IMR-90 (cell line): ENCODE measurements at regions not wholly inside any gene's neighbourhood (a gene's known extent, or its start where the extent isn't known, plus 50 kb on each side); places are given as distances from the start of the nearest gene placed in this dataset.

Experiments used
- ATAC-seq: fragments of 200-7000 bp; cut with Tn5 transposase; 2 replicates; pipeline ENCODE4 v1.9.1; 2020; ENCODE audit warnings: low read depth, mild to moderate bottlenecking, moderate library complexity
- BruUV-seq: library from RNA; stranded (reverse); fragments of 400-500 nt; replicated peaks from 2 replicates; lab custom pipeline; 2021; lab: Mats Ljungman, UMichigan
- CTCF ChIA-PET: fragments of 300-600 bp; formaldehyde crosslinking; extraction: SDS; loops from one replicate; lab custom pipeline; 2021; ENCODE audit warnings: antibody characterized with exemption; lab: Yijun Ruan, JAX
- POLR2A ChIA-PET: fragments of 300-600 bp; sonication (Branson Sonifier 250); formaldehyde crosslinking; loops from one replicate; lab custom pipeline; 2022; ENCODE audit warnings: antibody characterized with exemption; ENCODE audit not compliant: unreplicated experiment; lab: Charles Lee
- DNase-seq: peaks from one replicate; pipeline ENCODE4 v3.0.0; 2013
- H2AFZ ChIP-seq: replicated peaks from 2 replicates; pipeline ENCODE3; 2013; ENCODE audit warnings: low read length, mild to moderate bottlenecking; ENCODE audit not compliant: poor library complexity
- H2AK5ac ChIP-seq: 2 replicates; pipeline ENCODE4 v1.6.1; 2013; ENCODE audit warnings: low read depth, low read length, inconsistent platforms
- H2AK9ac ChIP-seq: replicated peaks from 2 replicates; pipeline ENCODE3; 2013; ENCODE audit warnings: mild to moderate bottlenecking, low read depth, low read length, moderate library complexity; ENCODE audit not compliant: poor library complexity
- H2BK120ac ChIP-seq: 2 replicates; pipeline ENCODE4 v1.6.1; 2013; ENCODE audit warnings: low read depth, low read length, inconsistent platforms
- H2BK15ac ChIP-seq: 3 replicates; pipeline ENCODE4 v1.6.1; 2013; ENCODE audit warnings: low read depth, low read length, inconsistent platforms
- H2BK20ac ChIP-seq: 2 replicates; pipeline ENCODE4 v1.6.1; 2013; ENCODE audit warnings: low read depth, mild to moderate bottlenecking, inconsistent platforms, low read length, moderate library complexity
- H2BK5ac ChIP-seq: 2 replicates; pipeline ENCODE4 v1.6.1; 2013; ENCODE audit warnings: mild to moderate bottlenecking, low read depth, low read length, inconsistent platforms; ENCODE audit not compliant: poor library complexity, severe bottlenecking
- H3K14ac ChIP-seq: replicated peaks from 2 replicates; pipeline ENCODE4 v1.6.1; 2013; ENCODE audit warnings: low read depth, low read length, inconsistent platforms
- H3K18ac ChIP-seq: 2 replicates; pipeline ENCODE4 v1.6.1; 2013; ENCODE audit warnings: low read depth, low read length, control low read depth
- H3K23ac ChIP-seq: 2 replicates; pipeline ENCODE4 v1.6.1; 2013; ENCODE audit warnings: low read depth, low read length, inconsistent platforms
- H3K27ac ChIP-seq: 2 replicates; pipeline ENCODE4 v1.5.1; 2013; ENCODE audit warnings: mild to moderate bottlenecking, control low read depth, low read length; ENCODE audit not compliant: insufficient read depth
- H3K27me3 ChIP-seq: 2 replicates; pipeline ENCODE4 v1.6.1; 2013; ENCODE audit warnings: low read length; ENCODE audit not compliant: control insufficient read depth, insufficient read depth
- H3K36me3 ChIP-seq: 2 replicates; pipeline ENCODE4 v1.6.1; 2013; ENCODE audit warnings: low read length, mixed read lengths; ENCODE audit not compliant: control insufficient read depth, insufficient read depth
- H3K4ac ChIP-seq: 2 replicates; pipeline ENCODE4 v1.6.1; 2013; ENCODE audit warnings: low read depth, low read length, inconsistent platforms
- H3K4me1 ChIP-seq: 2 replicates; pipeline ENCODE4 v1.6.1; 2013; ENCODE audit warnings: low read length, mixed read lengths; ENCODE audit not compliant: control insufficient read depth, insufficient read depth
- H3K4me2 ChIP-seq: 2 replicates; pipeline ENCODE4 v1.6.1; 2013; ENCODE audit warnings: low read depth, mild to moderate bottlenecking, control low read depth, low read length, moderate library complexity
- H3K4me3 ChIP-seq: 2 replicates; pipeline ENCODE4 v1.5.1; 2013; ENCODE audit warnings: low read depth, mild to moderate bottlenecking, control low read depth, low read length, moderate library complexity; ENCODE audit not compliant: insufficient read depth
- H3K56ac ChIP-seq: 2 replicates; pipeline ENCODE4 v1.6.1; 2013; ENCODE audit warnings: low read length, inconsistent platforms; ENCODE audit not compliant: insufficient read depth; ENCODE audit errors: extremely low read depth
- H3K79me1 ChIP-seq, 2 experiments: 2 replicates each; pipeline ENCODE4 v1.6.1; 2013; ENCODE audit warnings: low read length in 2 of 2, inconsistent platforms in 1 of 2, low read depth in 1 of 2
- H3K9ac ChIP-seq: 2 replicates; pipeline ENCODE4 v1.6.1; 2013; ENCODE audit warnings: low read depth, low read length, control low read depth
- H3K9me1 ChIP-seq: 2 replicates; pipeline ENCODE4 v1.6.1; 2013; ENCODE audit warnings: low read length, inconsistent platforms; ENCODE audit not compliant: insufficient read depth
- H3K9me3 ChIP-seq: 2 replicates; pipeline ENCODE4 v1.6.1; 2013; ENCODE audit warnings: low read length; ENCODE audit not compliant: control insufficient read depth, insufficient read depth
- H4K20me1 ChIP-seq: 2 replicates; pipeline ENCODE4 v1.6.1; 2013; ENCODE audit warnings: low read length, inconsistent platforms; ENCODE audit not compliant: insufficient read depth
- H4K5ac ChIP-seq: 2 replicates; pipeline ENCODE4 v1.6.1; 2013; ENCODE audit warnings: mild to moderate bottlenecking, low read depth, low read length, control low read depth
- H4K8ac ChIP-seq, 2 experiments: 2 replicates each; pipeline ENCODE4 v1.6.1; 2013; ENCODE audit warnings: low read depth in 2 of 2, low read length in 2 of 2, control low read depth in 1 of 2, inconsistent platforms in 1 of 2
- H4K91ac ChIP-seq: 2 replicates; pipeline ENCODE4 v1.6.1; 2013; ENCODE audit warnings: low read depth, low read length, inconsistent platforms; ENCODE audit not compliant: insufficient read depth
- CHD1 ChIP-seq: IDR thresholded peaks from 2 replicates; pipeline ENCODE4 v1.6.1; 2012; ENCODE audit warnings: low read depth, low read length, improper control_type of control experiment
- MAZ ChIP-seq: IDR thresholded peaks from 2 replicates; pipeline ENCODE4 v1.6.1; 2012; ENCODE audit warnings: low read depth, mild to moderate bottlenecking, low read length, improper control_type of control experiment, moderate library complexity, borderline replicate concordance
- RAD21 ChIP-seq: IDR thresholded peaks from 2 replicates; pipeline ENCODE4 v1.6.1; 2012; ENCODE audit warnings: low read length, improper control_type of control experiment
- WGBS, 2 experiments: methylation state at CpG; one replicate each; pipeline versions ENCODE4 v1.1.5 to v1.1.7; 2013; ENCODE audit warnings: missing lambda C conversion rate in 2 of 2; ENCODE audit not compliant: insufficient read length in 1 of 2; ENCODE audit errors: extremely low coverage in 2 of 2; 5-methylcytosine and 5-hydroxymethylcytosine counted together
- dilution Hi-C: fragments of 300-500 bp; cut with HindIII; formaldehyde crosslinking; loops from one replicate; pipeline ENCODE4 v1.14.3; 2018; ENCODE audit warnings: low sequenced_read_pairs; ENCODE audit not compliant: unreplicated experiment
- in situ Hi-C: fragments of 300-500 bp; cut with MboI; formaldehyde crosslinking; loops from 3 replicates; pipeline ENCODE4 v1.14.3; 2019; ENCODE audit warnings: low sequenced_read_pairs, inconsistent platforms, mixed read lengths
- intact Hi-C: fragments of 100-400 bp; cut with micrococcal nuclease; formaldehyde crosslinking; loops from 2 replicates; pipeline ENCODE4 v1.10.0; 2022

DNA sequence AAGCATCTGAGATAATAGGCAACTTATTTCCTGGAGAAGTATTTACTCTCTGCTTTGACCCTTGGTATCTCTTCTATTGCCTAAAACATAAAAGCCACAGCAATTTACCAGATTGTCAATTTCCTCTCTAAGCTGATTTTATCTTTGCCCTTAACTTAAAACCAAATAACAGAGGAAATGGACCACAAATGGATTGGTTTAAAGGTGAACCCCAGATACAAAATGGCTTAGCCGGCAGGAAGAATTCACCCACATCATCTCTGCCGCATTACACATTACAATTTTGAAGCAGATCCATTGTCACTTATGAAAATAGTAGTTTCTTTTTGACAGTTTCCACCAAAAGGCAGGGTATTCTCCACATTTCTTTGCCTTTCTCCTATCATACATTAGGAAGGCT lies 585.8 kb upstream of the CHAC2 start:
- no peak for ATAC-seq
- no peak overlapping the region for H3K4me3 ChIP-seq
- no peaks in the 10 kb centered on the region for H3K79me1 ChIP-seq
- H3K27ac ChIP-seq, result no peak overlapping the region
- no peaks in the 10 kb centered on the region for H3K4me1 ChIP-seq
- no peaks in the 10 kb centered on the region for H3K27me3 ChIP-seq
- H3K9ac ChIP-seq, result no peak overlapping the region
- H4K91ac ChIP-seq, result no peak overlapping the region
- ChIA-PET CTCF (interaction anchor here (1.2 kb wide), 1 partner anchor 20 kb away, joined by 4 read pairs; no protein-coding TSS in a partner anchor), POLR2A (interaction anchor here (0.6 kb wide), 1 partner anchor 230 kb away, joined by 6 read pairs; no protein-coding TSS in a partner anchor)
- no peak overlapping the region for H3K4me2 ChIP-seq
- dilution Hi-C loops, result no loop called here
- no peaks in the 10 kb centered on the region for H3K9me1 ChIP-seq
- in situ Hi-C loops, result no loop called here
- no TSS peak for BruUV-seq
- DNase-seq, result no peak
- H2AK5ac ChIP-seq, result no peak overlapping the region
- no CpG with 5 or more reads among the region's 2 CpGs for WGBS, 2 experiments
- H4K20me1 ChIP-seq, result no peaks in the 10 kb centered on the region
- no peak overlapping the region for H4K8ac ChIP-seq
- intact Hi-C loops, result no loop called here
- TF ChIP-seq CHD1 (no peak), MAZ (no peak), RAD21 (no peak)
- no peak overlapping the region for H2BK15ac ChIP-seq
- H2AFZ ChIP-seq, result no peak overlapping the region
- H3K36me3 ChIP-seq, result no peaks in the 10 kb centered on the region
- H3K23ac ChIP-seq, result no peak overlapping the region
- H4K5ac ChIP-seq, result no peak overlapping the region
- H2BK120ac ChIP-seq, result no peak overlapping the region
- H3K4ac ChIP-seq, result no peak overlapping the region
- H3K9me3 ChIP-seq, result no peaks in the 10 kb centered on the region
- H2BK20ac ChIP-seq, result no peak overlapping the region
- no peak overlapping the region for H3K56ac ChIP-seq
- H2BK5ac ChIP-seq, result no peak overlapping the region
- H3K18ac ChIP-seq, result no peak overlapping the region
- no peak overlapping the region for H2AK9ac ChIP-seq
- H3K14ac ChIP-seq, result no peak overlapping the region
